Lung (tissue), 11 donors: ENCODE measurements at regions not wholly inside any gene's neighbourhood (a gene's known extent, or its start where the extent isn't known, plus 50 kb on each side); places are given as distances from the start of the nearest gene placed in this dataset.
"Not testable (repeated sequence)": the region's sequence is repeated elsewhere in the genome, so short reads cannot be mapped to it uniquely, and the experiment has no call there.

Source experiments
- ATAC-seq: fragments of 200-7000 bp; cut with Tn5 transposase; one replicate; pipeline ENCODE4 v1.9.1; 2020; ENCODE audit warnings: moderate number of reproducible peaks; ENCODE audit not compliant: insufficient read depth, low FRiP score
- DNase-seq, 3 donors: peaks; one replicate each; pipeline ENCODE4 v3.0.0-alpha.2; 2013 to 2017
- H3K27ac ChIP-seq, 2 donors: one replicate each; pipeline ENCODE4 v1.5.1; 2013; ENCODE audit warnings: mild to moderate bottlenecking in 2 of 2, moderate library complexity in 2 of 2, control low read depth in 1 of 2, inconsistent platforms in 1 of 2, low read depth in 1 of 2, low read length in 1 of 2
- H3K27me3 ChIP-seq, 3 donors: one replicate each; pipeline ENCODE4 v1.5.1; 2013; ENCODE audit warnings: low read length in 2 of 3; ENCODE audit not compliant: control insufficient read depth in 3 of 3, insufficient read depth in 3 of 3
- H3K36me3 ChIP-seq, 4 donors: one replicate each; pipeline ENCODE4 v1.5.1; 2013; ENCODE audit warnings: low read length in 4 of 4, mild to moderate bottlenecking in 1 of 4, moderate library complexity in 1 of 4; ENCODE audit not compliant: control insufficient read depth in 4 of 4, insufficient read depth in 4 of 4
- H3K4me1 ChIP-seq, 5 donors: one replicate each; pipeline ENCODE4 v1.5.1; 2013; ENCODE audit warnings: low read length in 5 of 5, mild to moderate bottlenecking in 2 of 5, moderate library complexity in 1 of 5; ENCODE audit not compliant: control insufficient read depth in 5 of 5, insufficient read depth in 5 of 5
- H3K4me3 ChIP-seq: one replicate; pipeline ENCODE4 v1.5.1; 2013; ENCODE audit warnings: mild to moderate bottlenecking, control low read depth, moderate library complexity
- H3K9ac ChIP-seq, 2 donors: one replicate each; pipeline ENCODE4 v1.5.1; 2013; ENCODE audit warnings: low read length in 2 of 2, control low read depth in 1 of 2; ENCODE audit not compliant: insufficient read depth in 1 of 2
- H3K9me3 ChIP-seq, 4 donors: one replicate each; pipeline ENCODE4 v1.5.1; 2013; ENCODE audit warnings: low read length in 3 of 4, mild to moderate bottlenecking in 1 of 4, moderate library complexity in 1 of 4; ENCODE audit not compliant: control insufficient read depth in 4 of 4, insufficient read depth in 3 of 4
- WGBS, 2 donors: extraction: QIAGEN DNeasy Blood & Tissue Kit; methylation state at CpG; one replicate each; pipeline ENCODE4 v1.1.7; 2013; 5-methylcytosine and 5-hydroxymethylcytosine counted together
- TF ChIP-seq, protein P1 (sequence below): IDR thresholded peaks from 2 replicates; pipeline ENCODE4 v1.5.1; 2012; ENCODE audit warnings: mild to moderate bottlenecking; ENCODE audit errors: control extremely low read depth, extremely low read depth
- donor health status: control.
- donor health status: control.
- donor health status: Bipolar disorder and iron deficiency.
- donor health status: healthy.
- donor health status: DM: yes; HTN: yes; CAD: no.

DNA sequence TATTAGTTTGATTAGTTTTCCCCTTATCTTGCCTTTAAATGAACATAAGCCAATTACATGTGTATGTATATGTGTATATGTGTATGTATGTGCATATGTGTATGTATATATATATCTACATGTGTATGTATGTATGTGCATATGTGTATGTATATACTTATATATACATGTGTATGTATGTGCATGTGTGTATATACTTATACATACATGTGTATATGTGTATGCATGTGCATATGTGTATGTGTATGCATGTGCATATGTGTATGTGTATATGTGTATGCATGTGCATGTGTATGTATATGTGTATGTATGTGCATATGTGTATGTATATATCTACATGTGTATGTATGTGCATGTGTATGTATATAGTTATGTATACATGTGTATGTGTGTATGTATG lies 65.5 kb upstream of the CCT8L2 start:
- Histone ChIP-seq H3K9me3 (peaks cover 0 to 4% (median under 1%) of the 10 kb centered on the region in 4 donors), H3K27me3 (no peaks in the 10 kb centered on the region), H3K4me3 (no peak overlapping the region), H3K4me1 (no peaks in the 10 kb centered on the region), H3K36me3 (no peaks in the 10 kb centered on the region), H3K27ac (no peak overlapping the region), H3K9ac (no peak overlapping the region)
- DNase-seq (no peak), ATAC-seq (no peak)
- TF ChIP-seq, protein P1, sequence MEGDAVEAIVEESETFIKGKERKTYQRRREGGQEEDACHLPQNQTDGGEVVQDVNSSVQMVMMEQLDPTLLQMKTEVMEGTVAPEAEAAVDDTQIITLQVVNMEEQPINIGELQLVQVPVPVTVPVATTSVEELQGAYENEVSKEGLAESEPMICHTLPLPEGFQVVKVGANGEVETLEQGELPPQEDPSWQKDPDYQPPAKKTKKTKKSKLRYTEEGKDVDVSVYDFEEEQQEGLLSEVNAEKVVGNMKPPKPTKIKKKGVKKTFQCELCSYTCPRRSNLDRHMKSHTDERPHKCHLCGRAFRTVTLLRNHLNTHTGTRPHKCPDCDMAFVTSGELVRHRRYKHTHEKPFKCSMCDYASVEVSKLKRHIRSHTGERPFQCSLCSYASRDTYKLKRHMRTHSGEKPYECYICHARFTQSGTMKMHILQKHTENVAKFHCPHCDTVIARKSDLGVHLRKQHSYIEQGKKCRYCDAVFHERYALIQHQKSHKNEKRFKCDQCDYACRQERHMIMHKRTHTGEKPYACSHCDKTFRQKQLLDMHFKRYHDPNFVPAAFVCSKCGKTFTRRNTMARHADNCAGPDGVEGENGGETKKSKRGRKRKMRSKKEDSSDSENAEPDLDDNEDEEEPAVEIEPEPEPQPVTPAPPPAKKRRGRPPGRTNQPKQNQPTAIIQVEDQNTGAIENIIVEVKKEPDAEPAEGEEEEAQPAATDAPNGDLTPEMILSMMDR: no peak

DNA sequence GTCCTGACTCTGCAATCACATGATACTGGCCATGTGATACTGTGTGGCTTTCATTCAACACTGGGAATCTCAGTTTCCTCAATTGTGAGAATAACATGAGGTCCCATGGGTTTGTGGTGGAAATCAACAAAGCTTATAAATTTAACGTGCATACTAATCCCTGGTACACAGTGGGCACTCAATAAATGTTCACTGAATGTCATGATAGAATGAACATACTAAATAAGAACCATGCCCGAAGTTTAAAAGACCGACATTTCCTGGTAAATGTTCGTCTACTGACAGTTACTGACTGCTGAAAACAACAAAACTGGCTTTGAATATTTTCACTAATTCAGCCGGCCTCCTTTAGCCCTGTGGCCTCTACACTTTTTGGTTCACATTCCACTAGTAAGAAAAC lies 62.3 kb upstream of the CCT8L2 start:
- H3K36me3 ChIP-seq: no peaks in the 10 kb centered on the region
- H3K27me3 ChIP-seq: no peaks in the 10 kb centered on the region
- WGBS, 2 donors: 83 to 84% methylated on average over 5 of the region's 5 CpGs
- H3K4me1 ChIP-seq: no peaks in the 10 kb centered on the region
- H3K9ac ChIP-seq: no peak overlapping the region
- DNase-seq (no peak), ATAC-seq (no peak)
- H3K9me3 ChIP-seq: peaks cover 0 to 15% (median 5%) of the 10 kb centered on the region in 4 donors
- TF ChIP-seq, protein P1: no peak
- no peak overlapping the region for H3K4me3 ChIP-seq
- H3K27ac ChIP-seq: no peak overlapping the region

DNA sequence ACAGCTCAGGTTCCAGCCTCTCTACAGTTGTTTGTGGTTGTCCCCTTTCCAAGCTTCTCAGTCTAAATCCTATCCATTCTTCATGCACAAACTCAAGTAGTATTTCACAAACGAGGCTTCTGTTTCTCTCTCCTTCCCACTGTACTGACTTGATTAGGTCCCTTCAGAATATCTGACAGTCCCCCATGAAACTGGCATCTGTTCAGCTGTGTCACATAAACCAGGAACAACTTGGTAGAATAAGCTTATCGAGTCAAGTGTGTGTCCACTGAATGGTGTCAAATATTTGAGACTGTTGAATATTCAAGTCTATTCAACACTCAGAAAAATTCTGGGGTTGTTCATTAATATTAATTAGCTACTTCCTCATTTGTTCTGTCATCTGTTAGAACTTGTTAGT lies 61.7 kb upstream of the CCT8L2 start:
- not testable (repeated sequence) for H3K27ac ChIP-seq, H3K9ac ChIP-seq, ATAC-seq, DNase-seq, H3K27me3 ChIP-seq, H3K36me3 ChIP-seq, H3K4me3 ChIP-seq, H3K4me1 ChIP-seq
- peaks cover 0 to 16% (median 5%) of the 10 kb centered on the region in 4 donors for H3K9me3 ChIP-seq
- WGBS, 2 donors: 55 to 64% methylated on average over 2 of the region's 2 CpGs

DNA sequence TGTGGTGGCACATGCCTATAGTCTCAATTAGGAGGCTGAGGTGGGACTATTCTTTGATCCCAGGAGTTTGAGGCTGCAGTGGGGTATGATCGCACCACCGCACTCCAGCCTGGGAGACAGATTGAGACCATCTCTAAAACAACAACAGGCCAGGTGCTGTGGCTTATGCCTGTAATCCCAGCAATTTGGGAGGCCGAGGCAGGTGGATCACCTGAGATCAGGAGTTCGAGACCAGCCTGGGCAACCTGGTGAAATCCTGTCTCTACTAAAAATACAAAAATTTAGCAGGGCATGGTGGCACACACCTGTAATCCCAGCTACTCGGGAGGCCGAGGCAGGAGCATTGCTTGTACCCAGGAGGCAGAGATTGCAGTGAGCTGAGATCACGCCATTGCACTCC lies 60.6 kb upstream of the CCT8L2 start:
- H3K4me3 ChIP-seq, H3K36me3 ChIP-seq, DNase-seq, ATAC-seq, H3K9ac ChIP-seq, H3K27me3 ChIP-seq, H3K4me1 ChIP-seq, H3K27ac ChIP-seq: not testable (repeated sequence)
- peaks cover 0 to 16% (median 6%) of the 10 kb centered on the region in 4 donors for H3K9me3 ChIP-seq
- WGBS, 2 donors: 83 to 90% methylated on average over 7 of the region's 7 CpGs

DNA sequence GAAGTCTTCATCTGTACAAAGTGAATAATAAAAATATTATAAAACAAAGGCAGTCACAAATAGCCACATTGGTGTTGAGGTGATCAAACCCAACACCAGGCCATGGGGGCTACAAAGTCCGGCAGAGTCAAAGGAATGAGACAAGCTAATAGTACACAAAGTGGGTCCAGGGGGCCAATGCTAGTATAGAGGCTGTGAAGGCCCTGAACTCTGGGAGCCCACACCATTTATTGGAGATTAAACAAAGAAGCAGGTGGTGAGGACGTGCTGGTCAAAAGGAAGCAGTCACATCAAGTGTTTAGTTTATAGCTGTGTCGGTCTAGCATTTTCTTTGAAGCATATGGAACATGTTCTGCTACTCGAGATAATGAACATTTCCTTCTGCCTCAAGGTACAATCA lies 58.6 kb upstream of the CCT8L2 start:
- TF ChIP-seq, protein P1: no peak
- no peak for ATAC-seq
- WGBS, 2 donors: 78 to 87% methylated on average over 4 of the region's 4 CpGs
- no peaks in the 10 kb centered on the region for H3K36me3 ChIP-seq
- H3K27ac ChIP-seq: no peak overlapping the region
- H3K9me3 ChIP-seq: peaks cover 0 to 12% (median 6%) of the 10 kb centered on the region in 4 donors
- H3K9ac ChIP-seq: no peak overlapping the region
- no peaks in the 10 kb centered on the region for H3K27me3 ChIP-seq
- no peak overlapping the region for H3K4me3 ChIP-seq
- H3K4me1 ChIP-seq: no peaks in the 10 kb centered on the region
- no peak for DNase-seq
